ENCODE measurements at regions not wholly inside any gene's neighbourhood (a gene's known extent, or its start where the extent isn't known, plus 50 kb on each side); places are given as distances from the start of the nearest gene placed in this dataset.

- no peak for TF ChIP-seq CTCF (IDR thresholded peaks at IDR 0.05; ENCODE audit: low read depth, low read length)
- TF ChIP-seq MYC (IDR thresholded peaks at IDR 0.05; ENCODE audit: low read depth, low read length) = no peak
- TF ChIP-seq POLR2A (IDR thresholded peaks at IDR 0.05; ENCODE audit: extremely low read depth, insufficient read length) = no peak
- no peak for TF ChIP-seq MAX (IDR thresholded peaks at IDR 0.05; ENCODE audit: low read depth, low read length)
- H3K4me3 ChIP-seq (ENCODE audit: low read depth, low read length) = no peak overlapping the region
- no peak for DNase-seq (ENCODE audit: low read depth)
Observed at GRCh38 chr4:119709418-119709817, 80.8 kb upstream of the PDE5A start.

GRCh38 chr4:119707336-119707735, 78.7 kb upstream of the PDE5A start:
- H3K4me3 ChIP-seq (ENCODE audit: low read depth, low read length) = no peak overlapping the region
- no peak for DNase-seq (ENCODE audit: low read depth)
- TF ChIP-seq MAX (IDR thresholded peaks at IDR 0.05; ENCODE audit: low read depth, low read length) = no peak
- no peak for TF ChIP-seq CTCF (IDR thresholded peaks at IDR 0.05; ENCODE audit: low read depth, low read length)
- no peak for TF ChIP-seq POLR2A (IDR thresholded peaks at IDR 0.05; ENCODE audit: extremely low read depth, insufficient read length)
- TF ChIP-seq MYC (IDR thresholded peaks at IDR 0.05; ENCODE audit: low read depth, low read length) = no peak

- no peak for TF ChIP-seq MYC (IDR thresholded peaks at IDR 0.05; ENCODE audit: low read depth, low read length)
- TF ChIP-seq MAX (IDR thresholded peaks at IDR 0.05; ENCODE audit: low read depth, low read length) = no peak
- no peak for TF ChIP-seq CTCF (IDR thresholded peaks at IDR 0.05; ENCODE audit: low read depth, low read length)
- TF ChIP-seq POLR2A (IDR thresholded peaks at IDR 0.05; ENCODE audit: extremely low read depth, insufficient read length) = no peak
- H3K4me3 ChIP-seq (ENCODE audit: low read depth, low read length) = no peak overlapping the region
Observed at GRCh38 chr4:119706804-119707203, 78.2 kb upstream of the PDE5A start.

GRCh38 chr4:119697887-119698393, 69.3 kb upstream of the PDE5A start:
- H3K4me3 ChIP-seq (ENCODE audit: low read depth, low read length) = no peak overlapping the region
- TF ChIP-seq MYC (IDR thresholded peaks at IDR 0.05; ENCODE audit: low read depth, low read length) (no peak), CTCF (IDR thresholded peaks at IDR 0.05; ENCODE audit: low read depth, low read length) (no peak), POLR2A (IDR thresholded peaks at IDR 0.05; ENCODE audit: extremely low read depth, insufficient read length) (no peak), MAX (IDR thresholded peaks at IDR 0.05; ENCODE audit: low read depth, low read length) (no peak)
- DNase-seq (ENCODE audit: low read depth) = no peak

More at GRCh38 chr4:119706804-119707203, 78.2 kb upstream of the PDE5A start:
- DNase-seq (ENCODE audit: low read depth) = no peak

- DNase-seq (ENCODE audit: low read depth) = no peak
- no peak for TF ChIP-seq MAX (IDR thresholded peaks at IDR 0.05; ENCODE audit: low read depth, low read length)
- TF ChIP-seq MYC (IDR thresholded peaks at IDR 0.05; ENCODE audit: low read depth, low read length) = no peak
- no peak overlapping the region for H3K4me3 ChIP-seq (ENCODE audit: low read depth, low read length)
Observed at GRCh38 chr4:119696963-119697362, 68.4 kb upstream of the PDE5A start.

GRCh38 chr4:119695216-119695615, 66.6 kb upstream of the PDE5A start:
- TF ChIP-seq POLR2A (IDR thresholded peaks at IDR 0.05; ENCODE audit: extremely low read depth, insufficient read length) = no peak
- TF ChIP-seq MYC (IDR thresholded peaks at IDR 0.05; ENCODE audit: low read depth, low read length) = no peak
- TF ChIP-seq CTCF (IDR thresholded peaks at IDR 0.05; ENCODE audit: low read depth, low read length) = no peak
- TF ChIP-seq MAX (IDR thresholded peaks at IDR 0.05; ENCODE audit: low read depth, low read length) = no peak
- no peak for DNase-seq (ENCODE audit: low read depth)
- H3K4me3 ChIP-seq (ENCODE audit: low read depth, low read length) = no peak overlapping the region
